HCT116 (cell line): ENCODE measurements at regions not wholly inside any gene's neighbourhood (a gene's known extent, or its start where the extent isn't known, plus 50 kb on each side); places are given as distances from the start of the nearest gene placed in this dataset.

ENCODE experiments used
- CEBPB ChIP-seq: IDR thresholded peaks from 2 replicates; pipeline ENCODE4 v1.6.1; 2012; ENCODE audit warnings: low read depth
- EZH2 ChIP-seq: fragments of 200-600 bp; sonication (generic); IDR thresholded peaks from 2 replicates; pipeline ENCODE4 v1.6.1; 2017; ENCODE audit warnings: antibody characterized with exemption, mixed run types
- POLR2A ChIP-seq: IDR thresholded peaks from 2 replicates; pipeline ENCODE4 v1.7.0; 2011; ENCODE audit warnings: borderline replicate concordance; ENCODE audit not compliant: insufficient read depth, insufficient read length; ENCODE audit errors: extremely low read depth
- POLR2AphosphoS5 ChIP-seq: IDR thresholded peaks from 2 replicates; pipeline ENCODE4 v1.6.1; 2011; ENCODE audit warnings: mild to moderate bottlenecking, low read depth, low read length, moderate library complexity
- SRF ChIP-seq: IDR thresholded peaks from 2 replicates; pipeline ENCODE4 v1.6.1; 2012; ENCODE audit warnings: low read depth
- TCF7L2 ChIP-seq: IDR thresholded peaks from 2 replicates; pipeline ENCODE4 v1.7.0; 2011; ENCODE audit warnings: borderline replicate concordance, inconsistent platforms; ENCODE audit not compliant: insufficient read depth, insufficient read length; ENCODE audit errors: extremely low read depth
- TF ChIP-seq, protein P1 (sequence below), 3 experiments: fragments of 200-600 bp in 1 of 3; sonication (generic) in 1 of 3; IDR thresholded peaks in 2 of 3; conservative IDR thresholded peaks in 1 of 3; 2 replicates each; pipeline ENCODE4 v1.5.1; 2012 to 2017; ENCODE audit warnings: low read depth in 2 of 3, low read length in 2 of 3, antibody characterized with exemption in 1 of 3, borderline replicate concordance in 1 of 3, control low read depth in 1 of 3, mild to moderate bottlenecking in 1 of 3, mixed read lengths in 1 of 3, mixed run types in 1 of 3, moderate library complexity in 1 of 3; ENCODE audit not compliant: insufficient read depth in 1 of 3
- TF ChIP-seq, protein P2 (sequence below): IDR thresholded peaks from 2 replicates; pipeline ENCODE4 v1.6.1; 2012; ENCODE audit warnings: low read depth

DNA sequence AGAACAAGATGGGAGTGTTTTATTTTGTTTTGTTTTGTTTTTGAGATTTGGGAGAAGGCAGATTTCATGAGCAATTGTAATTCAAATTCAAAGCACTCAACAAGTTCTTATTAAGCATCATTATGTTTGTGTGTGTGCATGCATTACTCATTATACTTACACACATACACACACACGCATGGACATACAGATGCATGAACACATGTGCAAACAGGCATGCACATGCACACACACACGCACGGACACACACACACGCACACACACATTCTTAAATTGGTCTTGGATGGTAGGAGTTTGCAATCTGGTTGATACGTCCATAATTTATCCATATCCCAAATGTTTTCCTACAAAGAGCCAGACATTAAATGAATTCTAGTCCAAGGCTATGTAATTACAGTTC, 702.8 kb downstream of the INHBA start:
- TF ChIP-seq CEBPB = no peak
- TF ChIP-seq, protein P1, sequence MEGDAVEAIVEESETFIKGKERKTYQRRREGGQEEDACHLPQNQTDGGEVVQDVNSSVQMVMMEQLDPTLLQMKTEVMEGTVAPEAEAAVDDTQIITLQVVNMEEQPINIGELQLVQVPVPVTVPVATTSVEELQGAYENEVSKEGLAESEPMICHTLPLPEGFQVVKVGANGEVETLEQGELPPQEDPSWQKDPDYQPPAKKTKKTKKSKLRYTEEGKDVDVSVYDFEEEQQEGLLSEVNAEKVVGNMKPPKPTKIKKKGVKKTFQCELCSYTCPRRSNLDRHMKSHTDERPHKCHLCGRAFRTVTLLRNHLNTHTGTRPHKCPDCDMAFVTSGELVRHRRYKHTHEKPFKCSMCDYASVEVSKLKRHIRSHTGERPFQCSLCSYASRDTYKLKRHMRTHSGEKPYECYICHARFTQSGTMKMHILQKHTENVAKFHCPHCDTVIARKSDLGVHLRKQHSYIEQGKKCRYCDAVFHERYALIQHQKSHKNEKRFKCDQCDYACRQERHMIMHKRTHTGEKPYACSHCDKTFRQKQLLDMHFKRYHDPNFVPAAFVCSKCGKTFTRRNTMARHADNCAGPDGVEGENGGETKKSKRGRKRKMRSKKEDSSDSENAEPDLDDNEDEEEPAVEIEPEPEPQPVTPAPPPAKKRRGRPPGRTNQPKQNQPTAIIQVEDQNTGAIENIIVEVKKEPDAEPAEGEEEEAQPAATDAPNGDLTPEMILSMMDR (IDR thresholded peaks at IDR 0.05 in 2 of 3, conservative IDR thresholded peaks at IDR 0.05 in 1 of 3; ENCODE audit: borderline replicate concordance in 1 of 3, insufficient read depth in 1 of 3, low read depth in 2 of 3, low read length in 2 of 3) = no peak
- no peak for TF ChIP-seq POLR2A
- TF ChIP-seq, protein P2, sequence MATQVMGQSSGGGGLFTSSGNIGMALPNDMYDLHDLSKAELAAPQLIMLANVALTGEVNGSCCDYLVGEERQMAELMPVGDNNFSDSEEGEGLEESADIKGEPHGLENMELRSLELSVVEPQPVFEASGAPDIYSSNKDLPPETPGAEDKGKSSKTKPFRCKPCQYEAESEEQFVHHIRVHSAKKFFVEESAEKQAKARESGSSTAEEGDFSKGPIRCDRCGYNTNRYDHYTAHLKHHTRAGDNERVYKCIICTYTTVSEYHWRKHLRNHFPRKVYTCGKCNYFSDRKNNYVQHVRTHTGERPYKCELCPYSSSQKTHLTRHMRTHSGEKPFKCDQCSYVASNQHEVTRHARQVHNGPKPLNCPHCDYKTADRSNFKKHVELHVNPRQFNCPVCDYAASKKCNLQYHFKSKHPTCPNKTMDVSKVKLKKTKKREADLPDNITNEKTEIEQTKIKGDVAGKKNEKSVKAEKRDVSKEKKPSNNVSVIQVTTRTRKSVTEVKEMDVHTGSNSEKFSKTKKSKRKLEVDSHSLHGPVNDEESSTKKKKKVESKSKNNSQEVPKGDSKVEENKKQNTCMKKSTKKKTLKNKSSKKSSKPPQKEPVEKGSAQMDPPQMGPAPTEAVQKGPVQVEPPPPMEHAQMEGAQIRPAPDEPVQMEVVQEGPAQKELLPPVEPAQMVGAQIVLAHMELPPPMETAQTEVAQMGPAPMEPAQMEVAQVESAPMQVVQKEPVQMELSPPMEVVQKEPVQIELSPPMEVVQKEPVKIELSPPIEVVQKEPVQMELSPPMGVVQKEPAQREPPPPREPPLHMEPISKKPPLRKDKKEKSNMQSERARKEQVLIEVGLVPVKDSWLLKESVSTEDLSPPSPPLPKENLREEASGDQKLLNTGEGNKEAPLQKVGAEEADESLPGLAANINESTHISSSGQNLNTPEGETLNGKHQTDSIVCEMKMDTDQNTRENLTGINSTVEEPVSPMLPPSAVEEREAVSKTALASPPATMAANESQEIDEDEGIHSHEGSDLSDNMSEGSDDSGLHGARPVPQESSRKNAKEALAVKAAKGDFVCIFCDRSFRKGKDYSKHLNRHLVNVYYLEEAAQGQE = no peak
- no peak for TF ChIP-seq SRF
- TF ChIP-seq TCF7L2 = no peak
- TF ChIP-seq EZH2 = no peak
- TF ChIP-seq POLR2AphosphoS5 = no peak
